OCI-LY3 (cell line): ENCODE measurements at regions not wholly inside any gene's neighbourhood (a gene's known extent, or its start where the extent isn't known, plus 50 kb on each side); places are given as distances from the start of the nearest gene placed in this dataset.

Source experiments
- H2AFZ ChIP-seq: fragments of 200-600, 300-600 bp; shearing (Covaris generic); 2 replicates; pipeline ENCODE4 v1.6.0; 2014; ENCODE audit warnings: antibody characterized with exemption, low read depth, low read length
- H3K27ac ChIP-seq: fragments of 200-600, 300-600 bp; sonication (generic); 2 replicates; pipeline ENCODE4 v1.5.1; 2014; ENCODE audit warnings: mild to moderate bottlenecking, low read length, moderate library complexity, mixed read lengths
- H3K27me3 ChIP-seq: fragments of 200-600, 300-600 bp; sonication (generic); 2 replicates; pipeline ENCODE4 v1.6.1; 2014; ENCODE audit warnings: low read depth, low read length, mixed read lengths
- H3K36me3 ChIP-seq: fragments of 200-600, 300-600 bp; sonication (generic); replicated peaks from 2 replicates; pipeline ENCODE3; 2014; ENCODE audit warnings: low read depth, low read length, mixed read lengths
- H3K4me1 ChIP-seq: fragments of 300-600, 200-600 bp; sonication (generic); 2 replicates; pipeline ENCODE4 v1.6.1; 2014; ENCODE audit warnings: low read length, mixed read lengths
- H3K4me2 ChIP-seq: fragments of 200-600, 300-600 bp; sonication (generic); 2 replicates; pipeline ENCODE4 v1.6.1; 2014; ENCODE audit warnings: low read length, mixed read lengths
- H3K4me3 ChIP-seq: fragments of 300-600, 200-600 bp; sonication (generic); 2 replicates; pipeline ENCODE4 v1.5.1; 2014; ENCODE audit warnings: antibody characterized with exemption, mild to moderate bottlenecking, low read length, moderate library complexity
- H3K79me2 ChIP-seq: fragments of 300-600, 200-600 bp; shearing (Covaris generic); 2 replicates; pipeline ENCODE4 v1.6.1; 2014; ENCODE audit warnings: mild to moderate bottlenecking, low read length, mixed read lengths
- H3K9ac ChIP-seq: fragments of 300-600, 200-600 bp; shearing (Covaris generic); 2 replicates; pipeline ENCODE4 v1.6.0; 2014; ENCODE audit warnings: mild to moderate bottlenecking, low read length, moderate library complexity
- H3K9me3 ChIP-seq: fragments of 200-600, 300-600 bp; shearing (Covaris generic); 2 replicates; pipeline ENCODE4 v1.6.1; 2014; ENCODE audit warnings: low read length, mixed read lengths; ENCODE audit not compliant: insufficient read depth
- H4K20me1 ChIP-seq: fragments of 200-600, 300-600 bp; sonication (generic); 2 replicates; pipeline ENCODE4 v1.6.1; 2016; ENCODE audit warnings: low read length, mixed read lengths; ENCODE audit not compliant: insufficient read depth
- CTCF ChIP-seq: fragments of 200-600, 300-600 bp; sonication (generic); IDR thresholded peaks from 2 replicates; pipeline ENCODE4 v1.5.1; 2014; ENCODE audit warnings: antibody characterized with exemption, low read length, low read depth
- EZH2phosphoT487 ChIP-seq: fragments of 200-600 bp; shearing (Covaris generic); IDR thresholded peaks from 2 replicates; pipeline ENCODE4 v1.6.1; 2018; ENCODE audit warnings: antibody characterized with exemption, mixed run types, low read depth

- Histone ChIP-seq H4K20me1 (no peaks in the 10 kb centered on the region), H3K4me3 (no peak overlapping the region), H3K79me2 (no peaks in the 10 kb centered on the region), H3K9ac (no peak overlapping the region), H2AFZ (no peak overlapping the region), H3K4me2 (no peak overlapping the region), H3K27me3 (peaks cover 8% of the 10 kb centered on the region), H3K9me3 (no peaks in the 10 kb centered on the region), H3K36me3 (no peaks in the 10 kb centered on the region), H3K4me1 (no peaks in the 10 kb centered on the region; the same call in 1 of the 2 replicates), H3K27ac (no peak overlapping the region)
- no peak for TF ChIP-seq EZH2phosphoT487
- TF ChIP-seq CTCF = no peak
These were observed 320.1 kb downstream of the AGTPBP1 start for GRCh38 chr9:85421641-85422040.

DNA sequence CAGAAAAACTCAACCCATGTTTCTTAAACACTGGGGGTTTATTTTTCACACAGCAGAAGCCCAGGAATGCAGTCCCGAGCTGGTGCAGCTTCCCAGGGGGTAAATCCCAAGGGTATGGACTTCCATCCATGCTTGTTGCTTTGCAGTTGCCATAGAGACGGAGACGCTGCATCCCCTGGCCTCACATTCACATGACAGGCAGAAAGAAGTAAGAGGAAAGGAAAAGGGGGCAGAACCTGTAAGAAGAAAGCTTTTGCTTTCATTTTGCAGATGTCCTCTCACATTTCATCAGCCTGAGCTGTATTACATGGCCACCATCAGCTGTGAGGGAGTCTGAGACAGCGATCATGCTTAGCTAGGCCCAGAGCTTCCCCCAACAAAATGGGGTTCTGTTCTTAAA lies 321.0 kb downstream of the AGTPBP1 start:
- H3K4me1 ChIP-seq = no peaks in the 10 kb centered on the region; the same call in 1 of the 2 replicates
- H3K27me3 ChIP-seq = peaks cover 8% of the 10 kb centered on the region
- H3K4me3 ChIP-seq = no peak overlapping the region
- H3K79me2 ChIP-seq = no peaks in the 10 kb centered on the region
- no peak overlapping the region for H2AFZ ChIP-seq
- no peak overlapping the region for H3K4me2 ChIP-seq
- TF ChIP-seq CTCF (no peak), EZH2phosphoT487 (no peak)
- H3K9me3 ChIP-seq = no peaks in the 10 kb centered on the region
- no peak overlapping the region for H3K27ac ChIP-seq
- no peaks in the 10 kb centered on the region for H4K20me1 ChIP-seq
- H3K9ac ChIP-seq = no peak overlapping the region
- no peaks in the 10 kb centered on the region for H3K36me3 ChIP-seq

DNA sequence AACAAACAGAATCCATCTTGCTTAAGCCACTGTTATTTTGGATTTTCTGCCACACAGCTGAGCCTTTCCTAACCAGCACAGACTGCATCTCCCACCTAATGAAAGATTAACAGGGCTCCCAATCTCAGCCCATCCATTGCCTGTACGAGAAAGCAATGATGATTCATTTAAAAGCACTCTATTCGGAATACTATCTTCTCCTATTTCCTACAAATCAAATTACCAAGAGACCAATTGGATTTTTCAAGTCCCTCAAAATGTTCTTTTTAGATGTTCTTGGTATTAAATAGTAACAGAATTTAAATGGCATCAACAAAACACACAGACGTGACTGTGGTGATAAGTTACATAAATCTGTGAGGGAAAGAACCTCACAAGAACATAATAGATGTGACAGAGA lies 324.1 kb downstream of the AGTPBP1 start:
- Histone ChIP-seq H3K79me2 (no peaks in the 10 kb centered on the region), H3K4me1 (no peaks in the 10 kb centered on the region), H3K4me3 (no peak overlapping the region), H4K20me1 (no peaks in the 10 kb centered on the region), H2AFZ (no peak overlapping the region), H3K4me2 (no peak overlapping the region), H3K36me3 (no peaks in the 10 kb centered on the region), H3K9me3 (no peaks in the 10 kb centered on the region), H3K9ac (no peak overlapping the region), H3K27me3 (peaks cover 18% of the 10 kb centered on the region), H3K27ac (no peak overlapping the region)
- TF ChIP-seq CTCF (no peak), EZH2phosphoT487 (no peak)

GRCh38 chr9:85416715-85417114 lies 325.0 kb downstream of the AGTPBP1 start:
- no peak overlapping the region for H3K27ac ChIP-seq
- H4K20me1 ChIP-seq = no peaks in the 10 kb centered on the region
- H3K36me3 ChIP-seq = no peaks in the 10 kb centered on the region
- no peak for TF ChIP-seq EZH2phosphoT487
- TF ChIP-seq CTCF = no peak
- H3K27me3 ChIP-seq = peaks cover 18% of the 10 kb centered on the region
- no peak overlapping the region for H3K9ac ChIP-seq
- no peaks in the 10 kb centered on the region for H3K79me2 ChIP-seq
- H3K4me1 ChIP-seq = no peaks in the 10 kb centered on the region
- H3K4me2 ChIP-seq = no peak overlapping the region
- no peak overlapping the region for H3K4me3 ChIP-seq
- H2AFZ ChIP-seq = no peak overlapping the region
- no peaks in the 10 kb centered on the region for H3K9me3 ChIP-seq
